ENCODE measurements at regions not wholly inside any gene's neighbourhood (a gene's known extent, or its start where the extent isn't known, plus 50 kb on each side); places are given as distances from the start of the nearest gene placed in this dataset.

DNA sequence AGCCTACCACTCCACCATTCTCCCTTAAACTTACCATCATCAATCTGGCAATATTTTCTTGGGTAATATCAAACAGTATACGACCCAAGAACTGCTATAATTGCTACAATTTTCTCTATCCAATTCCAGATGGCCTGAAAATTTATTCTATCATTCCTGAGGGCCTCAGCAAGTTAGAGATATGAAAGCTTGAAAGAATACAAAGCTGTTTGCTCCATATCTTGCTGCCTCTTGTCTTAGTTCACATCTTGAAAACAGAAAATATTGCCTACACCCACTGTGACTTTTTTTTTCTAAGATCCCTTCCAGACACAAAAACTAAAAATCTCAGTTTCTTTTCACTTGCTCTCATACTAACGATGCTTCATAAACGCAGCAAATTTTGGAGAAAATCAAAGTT lies 898.9 kb downstream of the OTOL1 start:
- TF ChIP-seq, protein P1, sequence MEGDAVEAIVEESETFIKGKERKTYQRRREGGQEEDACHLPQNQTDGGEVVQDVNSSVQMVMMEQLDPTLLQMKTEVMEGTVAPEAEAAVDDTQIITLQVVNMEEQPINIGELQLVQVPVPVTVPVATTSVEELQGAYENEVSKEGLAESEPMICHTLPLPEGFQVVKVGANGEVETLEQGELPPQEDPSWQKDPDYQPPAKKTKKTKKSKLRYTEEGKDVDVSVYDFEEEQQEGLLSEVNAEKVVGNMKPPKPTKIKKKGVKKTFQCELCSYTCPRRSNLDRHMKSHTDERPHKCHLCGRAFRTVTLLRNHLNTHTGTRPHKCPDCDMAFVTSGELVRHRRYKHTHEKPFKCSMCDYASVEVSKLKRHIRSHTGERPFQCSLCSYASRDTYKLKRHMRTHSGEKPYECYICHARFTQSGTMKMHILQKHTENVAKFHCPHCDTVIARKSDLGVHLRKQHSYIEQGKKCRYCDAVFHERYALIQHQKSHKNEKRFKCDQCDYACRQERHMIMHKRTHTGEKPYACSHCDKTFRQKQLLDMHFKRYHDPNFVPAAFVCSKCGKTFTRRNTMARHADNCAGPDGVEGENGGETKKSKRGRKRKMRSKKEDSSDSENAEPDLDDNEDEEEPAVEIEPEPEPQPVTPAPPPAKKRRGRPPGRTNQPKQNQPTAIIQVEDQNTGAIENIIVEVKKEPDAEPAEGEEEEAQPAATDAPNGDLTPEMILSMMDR (IDR thresholded peaks at IDR 0.05), result no peak
- TF ChIP-seq POLR2A (IDR thresholded peaks at IDR 0.05) (no peak), EP300 (IDR thresholded peaks at IDR 0.05) (no peak), POLR2AphosphoS5 (IDR thresholded peaks at IDR 0.05) (no peak)
